GM23338 (cell line): ENCODE measurements at regions not wholly inside any gene's neighbourhood (a gene's known extent, or its start where the extent isn't known, plus 50 kb on each side); places are given as distances from the start of the nearest gene placed in this dataset.

Experiments used
- ATAC-seq: fragments of 200-7000 bp; cut with Tn5 transposase; 3 replicates; pipeline ENCODE4 v1.9.1; 2020
- DNase-seq: peaks from one replicate; pipeline ENCODE4 v3.0.0-alpha.2; 2015; ENCODE audit warnings: low spot score
- H2AFZ ChIP-seq: fragments of 200-600 bp; sonication (generic); 2 replicates; pipeline ENCODE4 v1.8.0; 2016; ENCODE audit warnings: antibody characterized with exemption, mild to moderate bottlenecking, moderate library complexity
- H3F3A ChIP-seq: fragments of 200-600 bp; sonication (generic); replicated peaks from 2 replicates; pipeline ENCODE4 v1.8.0; 2017; ENCODE audit warnings: antibody characterized with exemption, mixed run types, low read depth
- H3K27ac ChIP-seq: fragments of 200-600 bp; sonication (generic); 2 replicates; pipeline ENCODE4 v1.6.1; 2016; ENCODE audit warnings: low read depth
- H3K27me3 ChIP-seq: fragments of 200-600 bp; sonication (generic); 2 replicates; pipeline ENCODE4 v1.8.0; 2016; ENCODE audit warnings: mild to moderate bottlenecking, mixed run types, moderate library complexity; ENCODE audit not compliant: insufficient read depth
- H3K36me3 ChIP-seq: fragments of 200-600 bp; sonication (generic); 2 replicates; pipeline ENCODE4 v1.8.0; 2016; ENCODE audit warnings: mild to moderate bottlenecking; ENCODE audit not compliant: insufficient read depth
- H3K4me1 ChIP-seq: fragments of 200-600 bp; sonication (generic); 2 replicates; pipeline ENCODE4 v1.8.0; 2016; ENCODE audit warnings: mild to moderate bottlenecking, moderate library complexity; ENCODE audit not compliant: insufficient read depth
- H3K4me2 ChIP-seq: fragments of 200-600 bp; sonication (generic); 2 replicates; pipeline ENCODE4 v1.7.1; 2017; ENCODE audit warnings: mixed run types
- H3K4me3 ChIP-seq: fragments of 200-600 bp; sonication (generic); 2 replicates; pipeline ENCODE4 v1.6.1; 2016; ENCODE audit warnings: mixed run types
- H3K79me2 ChIP-seq: fragments of 200-600 bp; sonication (generic); replicated peaks from 2 replicates; pipeline ENCODE4 v1.8.0; 2017; ENCODE audit warnings: mild to moderate bottlenecking; ENCODE audit not compliant: insufficient read depth
- H3K9me2 ChIP-seq: fragments of 200-600 bp; sonication (generic); 2 replicates; pipeline ENCODE4 v1.8.0; 2017; ENCODE audit not compliant: insufficient read depth
- H4K20me1 ChIP-seq: fragments of 200-600 bp; sonication (generic); replicated peaks from 2 replicates; pipeline ENCODE4 v1.8.0; 2017; ENCODE audit warnings: mild to moderate bottlenecking; ENCODE audit not compliant: insufficient read depth
- H3K27ac Mint-ChIP-seq: 2 replicates; pipeline ENCODE4 v1.8.0; 2020; ENCODE audit warnings: inconsistent platforms, mild to moderate bottlenecking, moderate library complexity, mixed read lengths
- H3K27me3 Mint-ChIP-seq: 3 replicates; pipeline ENCODE4 v1.8.0; 2022; ENCODE audit warnings: low read depth, mild to moderate bottlenecking, moderate library complexity, mixed read lengths, inconsistent platforms; ENCODE audit not compliant: insufficient read depth, poor library complexity
- H3K36me3 Mint-ChIP-seq: 3 replicates; pipeline ENCODE4 v1.8.0; 2021; ENCODE audit warnings: low read depth, mild to moderate bottlenecking, inconsistent platforms, moderate library complexity, mixed read lengths
- H3K4me1 Mint-ChIP-seq: 3 replicates; pipeline ENCODE4 v1.8.0; 2020; ENCODE audit warnings: mild to moderate bottlenecking, inconsistent platforms, mixed read lengths
- H3K4me3 Mint-ChIP-seq: 3 replicates; pipeline ENCODE4 v1.8.0; 2021; ENCODE audit warnings: moderate library complexity, mild to moderate bottlenecking, inconsistent platforms, mixed read lengths
- H3K9me3 Mint-ChIP-seq: 3 replicates; pipeline ENCODE4 v1.8.0; 2020; ENCODE audit warnings: moderate library complexity, mild to moderate bottlenecking, inconsistent platforms, mixed read lengths
- EZH2phosphoT487 ChIP-seq: fragments of 200-600 bp; sonication (generic); IDR thresholded peaks from one replicate; pipeline ENCODE4 v1.8.1; 2018; ENCODE audit warnings: antibody characterized with exemption; ENCODE audit not compliant: unreplicated experiment
- JUNB ChIP-seq: IDR thresholded peaks from one replicate; pipeline ENCODE4 v1.6.1; 2016; ENCODE audit warnings: antibody characterized with exemption; ENCODE audit not compliant: unreplicated experiment
- ZNF331 ChIP-seq: fragments of 250-450 bp; sonication (Bioruptor Pico); IDR thresholded peaks from 2 replicates; pipeline ENCODE4 v1.5.0; 2020; ENCODE audit warnings: low read depth, mild to moderate bottlenecking, moderate library complexity
- TF ChIP-seq, protein P1 (sequence below), 2 experiments: fragments of 200-600 bp in 1 of 2; sonication (generic) in 1 of 2; conservative IDR thresholded peaks; 2 replicates each; pipeline versions ENCODE4 v1.5.1 to v1.6.1; 2016 to 2017; ENCODE audit warnings: antibody characterized with exemption in 2 of 2, low read depth in 2 of 2, mild to moderate bottlenecking in 2 of 2, moderate library complexity in 1 of 2
- TF ChIP-seq, protein P2 (sequence below): IDR thresholded peaks from one replicate; pipeline ENCODE4 v1.6.1; 2018; ENCODE audit warnings: antibody characterized with exemption; ENCODE audit not compliant: unreplicated experiment
- TF ChIP-seq, protein P3 (sequence below): IDR thresholded peaks from 2 replicates; pipeline ENCODE4 v1.6.1; 2016; ENCODE audit warnings: antibody characterized with exemption

DNA sequence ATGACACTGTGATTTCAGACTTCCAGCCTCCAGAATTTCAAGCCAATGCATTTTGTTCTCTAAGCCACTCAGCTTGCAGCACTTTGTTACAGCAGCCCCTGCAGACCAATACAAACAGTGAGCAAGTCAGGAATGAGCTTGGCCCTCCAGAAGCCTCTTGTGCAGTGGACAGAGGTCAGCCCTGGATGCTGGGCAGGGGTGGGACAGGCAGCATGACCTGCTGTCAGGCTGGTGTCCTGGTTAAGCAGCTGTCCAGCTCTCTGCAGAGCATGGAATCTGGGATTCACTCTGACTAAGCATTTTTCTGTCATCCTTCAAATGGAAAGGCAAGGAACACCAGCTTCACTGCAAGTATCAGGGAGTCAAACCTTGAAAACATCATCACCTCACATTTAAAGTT lies 85.5 kb upstream of the GDF10 start:
- Mint-ChIP-seq H3K4me3 (no peak overlapping the region), H3K27me3 (peaks cover 5% of the 10 kb centered on the region), H3K4me1 (peaks cover 2% of the 10 kb centered on the region; the same call in 2 of the 3 replicates), H3K27ac (no peak overlapping the region), H3K9me3 (peaks cover 14% of the 10 kb centered on the region), H3K36me3 (peaks cover 3% of the 10 kb centered on the region; the same call in 1 of the 3 replicates)
- Histone ChIP-seq H4K20me1 (no peaks in the 10 kb centered on the region), H3K27me3 (no peaks in the 10 kb centered on the region), H3K4me3 (no peak overlapping the region), H3K36me3 (no peaks in the 10 kb centered on the region), H3F3A (no peaks in the 10 kb centered on the region), H3K4me2 (no peak overlapping the region), H3K27ac (no peak overlapping the region), H3K9me2 (peaks cover 6% of the 10 kb centered on the region; the same call in 1 of the 2 replicates), H3K4me1 (no peaks in the 10 kb centered on the region), H3K79me2 (no peaks in the 10 kb centered on the region), H2AFZ (peak overlapping the region; percentile 69; the same call in 1 of the 2 replicates)
- TF ChIP-seq EZH2phosphoT487 (no peak), ZNF331 (CRISPR knock-in tag) (no peak)
- TF ChIP-seq, protein P1, sequence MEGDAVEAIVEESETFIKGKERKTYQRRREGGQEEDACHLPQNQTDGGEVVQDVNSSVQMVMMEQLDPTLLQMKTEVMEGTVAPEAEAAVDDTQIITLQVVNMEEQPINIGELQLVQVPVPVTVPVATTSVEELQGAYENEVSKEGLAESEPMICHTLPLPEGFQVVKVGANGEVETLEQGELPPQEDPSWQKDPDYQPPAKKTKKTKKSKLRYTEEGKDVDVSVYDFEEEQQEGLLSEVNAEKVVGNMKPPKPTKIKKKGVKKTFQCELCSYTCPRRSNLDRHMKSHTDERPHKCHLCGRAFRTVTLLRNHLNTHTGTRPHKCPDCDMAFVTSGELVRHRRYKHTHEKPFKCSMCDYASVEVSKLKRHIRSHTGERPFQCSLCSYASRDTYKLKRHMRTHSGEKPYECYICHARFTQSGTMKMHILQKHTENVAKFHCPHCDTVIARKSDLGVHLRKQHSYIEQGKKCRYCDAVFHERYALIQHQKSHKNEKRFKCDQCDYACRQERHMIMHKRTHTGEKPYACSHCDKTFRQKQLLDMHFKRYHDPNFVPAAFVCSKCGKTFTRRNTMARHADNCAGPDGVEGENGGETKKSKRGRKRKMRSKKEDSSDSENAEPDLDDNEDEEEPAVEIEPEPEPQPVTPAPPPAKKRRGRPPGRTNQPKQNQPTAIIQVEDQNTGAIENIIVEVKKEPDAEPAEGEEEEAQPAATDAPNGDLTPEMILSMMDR (conservative IDR thresholded peaks at IDR 0.05; ENCODE audit: low read depth in 2 of 2): no peak
- TF ChIP-seq, protein P2, sequence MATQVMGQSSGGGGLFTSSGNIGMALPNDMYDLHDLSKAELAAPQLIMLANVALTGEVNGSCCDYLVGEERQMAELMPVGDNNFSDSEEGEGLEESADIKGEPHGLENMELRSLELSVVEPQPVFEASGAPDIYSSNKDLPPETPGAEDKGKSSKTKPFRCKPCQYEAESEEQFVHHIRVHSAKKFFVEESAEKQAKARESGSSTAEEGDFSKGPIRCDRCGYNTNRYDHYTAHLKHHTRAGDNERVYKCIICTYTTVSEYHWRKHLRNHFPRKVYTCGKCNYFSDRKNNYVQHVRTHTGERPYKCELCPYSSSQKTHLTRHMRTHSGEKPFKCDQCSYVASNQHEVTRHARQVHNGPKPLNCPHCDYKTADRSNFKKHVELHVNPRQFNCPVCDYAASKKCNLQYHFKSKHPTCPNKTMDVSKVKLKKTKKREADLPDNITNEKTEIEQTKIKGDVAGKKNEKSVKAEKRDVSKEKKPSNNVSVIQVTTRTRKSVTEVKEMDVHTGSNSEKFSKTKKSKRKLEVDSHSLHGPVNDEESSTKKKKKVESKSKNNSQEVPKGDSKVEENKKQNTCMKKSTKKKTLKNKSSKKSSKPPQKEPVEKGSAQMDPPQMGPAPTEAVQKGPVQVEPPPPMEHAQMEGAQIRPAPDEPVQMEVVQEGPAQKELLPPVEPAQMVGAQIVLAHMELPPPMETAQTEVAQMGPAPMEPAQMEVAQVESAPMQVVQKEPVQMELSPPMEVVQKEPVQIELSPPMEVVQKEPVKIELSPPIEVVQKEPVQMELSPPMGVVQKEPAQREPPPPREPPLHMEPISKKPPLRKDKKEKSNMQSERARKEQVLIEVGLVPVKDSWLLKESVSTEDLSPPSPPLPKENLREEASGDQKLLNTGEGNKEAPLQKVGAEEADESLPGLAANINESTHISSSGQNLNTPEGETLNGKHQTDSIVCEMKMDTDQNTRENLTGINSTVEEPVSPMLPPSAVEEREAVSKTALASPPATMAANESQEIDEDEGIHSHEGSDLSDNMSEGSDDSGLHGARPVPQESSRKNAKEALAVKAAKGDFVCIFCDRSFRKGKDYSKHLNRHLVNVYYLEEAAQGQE: no peak
- TF ChIP-seq, protein P3, sequence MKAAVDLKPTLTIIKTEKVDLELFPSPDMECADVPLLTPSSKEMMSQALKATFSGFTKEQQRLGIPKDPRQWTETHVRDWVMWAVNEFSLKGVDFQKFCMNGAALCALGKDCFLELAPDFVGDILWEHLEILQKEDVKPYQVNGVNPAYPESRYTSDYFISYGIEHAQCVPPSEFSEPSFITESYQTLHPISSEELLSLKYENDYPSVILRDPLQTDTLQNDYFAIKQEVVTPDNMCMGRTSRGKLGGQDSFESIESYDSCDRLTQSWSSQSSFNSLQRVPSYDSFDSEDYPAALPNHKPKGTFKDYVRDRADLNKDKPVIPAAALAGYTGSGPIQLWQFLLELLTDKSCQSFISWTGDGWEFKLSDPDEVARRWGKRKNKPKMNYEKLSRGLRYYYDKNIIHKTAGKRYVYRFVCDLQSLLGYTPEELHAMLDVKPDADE: no peak
- no peak for ATAC-seq
- DNase-seq: no peak

DNA sequence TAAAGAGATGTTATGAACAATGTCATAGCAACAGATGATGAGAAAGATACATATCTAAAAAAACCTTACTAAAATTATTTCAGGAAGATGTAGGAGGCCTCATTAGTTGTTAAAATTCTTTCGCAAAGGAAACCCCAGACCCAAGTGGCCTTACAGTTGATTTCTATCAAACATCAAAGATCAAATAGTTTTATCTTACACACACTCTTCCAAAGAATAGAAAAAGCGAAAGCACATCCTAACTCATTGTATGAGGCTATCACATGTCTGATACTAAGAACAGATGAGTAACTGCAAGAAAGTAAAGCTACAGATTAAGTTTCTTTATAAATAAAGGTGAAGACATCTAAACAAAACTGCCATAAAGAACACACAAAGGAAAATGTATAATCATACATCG lies 82.9 kb upstream of the GDF10 start:
- DNase-seq (no peak), ATAC-seq (no peak)
- Mint-ChIP-seq H3K4me3 (no peak overlapping the region), H3K4me1 (peaks cover 2% of the 10 kb centered on the region; the same call in 2 of the 3 replicates), H3K27ac (no peak overlapping the region), H3K9me3 (peaks cover 6% of the 10 kb centered on the region; the same call in 2 of the 3 replicates), H3K27me3 (peaks cover 5% of the 10 kb centered on the region), H3K36me3 (no peaks in the 10 kb centered on the region; the same call in 2 of the 3 replicates)
- Histone ChIP-seq H3K27me3 (no peaks in the 10 kb centered on the region), H3K79me2 (no peaks in the 10 kb centered on the region), H3K9me2 (peaks cover 6% of the 10 kb centered on the region; the same call in 1 of the 2 replicates), H3K4me2 (no peak overlapping the region), H3K36me3 (no peaks in the 10 kb centered on the region), H3K27ac (no peak overlapping the region), H3K4me3 (no peak overlapping the region), H3F3A (no peaks in the 10 kb centered on the region), H3K4me1 (no peaks in the 10 kb centered on the region), H2AFZ (no peak overlapping the region), H4K20me1 (no peaks in the 10 kb centered on the region)
- TF ChIP-seq JUNB (no peak), ZNF331 (CRISPR knock-in tag) (no peak), EZH2phosphoT487 (no peak)
